Effector CD4-positive, alpha-beta T cell (primary cell): ENCODE measurements at regions not wholly inside any gene's neighbourhood (a gene's known extent, or its start where the extent isn't known, plus 50 kb on each side); places are given as distances from the start of the nearest gene placed in this dataset.

Source experiments
- DNase-seq: peaks from one replicate; pipeline ENCODE4 v3.0.0-alpha.2; 2020

GRCh38 chr21:24046829-24047443 lies 1560.3 kb downstream of the MRPL39 start:
- DNase-seq: no peak

- no peak for DNase-seq
These were observed 1561.5 kb downstream of the MRPL39 start for GRCh38 chr21:24045775-24046215.

- no peak for DNase-seq
These were observed 1561.9 kb downstream of the MRPL39 start for GRCh38 chr21:24045373-24045772.

GRCh38 chr21:24042687-24043086 lies 1564.6 kb downstream of the MRPL39 start:
- DNase-seq: no peak

- DNase-seq: no peak
These were observed 1574.5 kb downstream of the MRPL39 start for GRCh38 chr21:24032709-24033232.

- DNase-seq: no peak
These were observed 1579.9 kb downstream of the MRPL39 start for GRCh38 chr21:24027396-24027795.

GRCh38 chr21:24025101-24025500 lies 1582.2 kb downstream of the MRPL39 start:
- no peak for DNase-seq

- no peak for DNase-seq
These were observed 1583.3 kb downstream of the MRPL39 start for GRCh38 chr21:24023936-24024335.

GRCh38 chr21:24023402-24023801 lies 1583.9 kb downstream of the MRPL39 start:
- no peak for DNase-seq

- DNase-seq: no peak
These were observed 1592.9 kb downstream of the MRPL39 start for GRCh38 chr21:24014381-24014780.

- no peak for DNase-seq
These were observed 1596.2 kb downstream of the MRPL39 start for GRCh38 chr21:24011087-24011486.

- no peak for DNase-seq
These were observed 1599.7 kb downstream of the MRPL39 start for GRCh38 chr21:24007592-24007991.

GRCh38 chr21:23986987-23987386 lies 1620.3 kb downstream of the MRPL39 start:
- DNase-seq: no peak

GRCh38 chr21:23986214-23986613 lies 1621.1 kb downstream of the MRPL39 start:
- no peak for DNase-seq

- DNase-seq: no peak
These were observed 1624.7 kb downstream of the MRPL39 start for GRCh38 chr21:23982546-23982945.

GRCh38 chr21:23977971-23978370 lies 1629.3 kb downstream of the MRPL39 start:
- no peak for DNase-seq

- DNase-seq: peak; percentile 51
These were observed 1638.3 kb downstream of the MRPL39 start for GRCh38 chr21:23968722-23969647.

- no peak for DNase-seq
These were observed 1639.3 kb downstream of the MRPL39 start for GRCh38 chr21:23968008-23968407.

GRCh38 chr21:23963454-23963853 lies 1643.8 kb downstream of the MRPL39 start:
- no peak for DNase-seq

GRCh38 chr21:23960769-23961168 lies 1646.5 kb downstream of the MRPL39 start:
- no peak for DNase-seq

GRCh38 chr21:23955135-23955843 lies 1652.0 kb downstream of the MRPL39 start:
- no peak for DNase-seq

GRCh38 chr21:23952269-23952668 lies 1655.0 kb downstream of the MRPL39 start:
- DNase-seq: no peak

- no peak for DNase-seq
These were observed 1656.0 kb downstream of the MRPL39 start for GRCh38 chr21:23951251-23951650.
